Endothelial cell of umbilical vein (primary cell): ENCODE measurements at regions not wholly inside any gene's neighbourhood (a gene's known extent, or its start where the extent isn't known, plus 50 kb on each side); places are given as distances from the start of the nearest gene placed in this dataset.

ENCODE experiments used
- CTCF ChIP-seq, 2 donors: IDR thresholded peaks; 1 replicate in 1 of 2; 2 replicates in 1 of 2; pipeline ENCODE4 v1.5.1; 2011; ENCODE audit warnings: low read length in 2 of 2, mild to moderate bottlenecking in 2 of 2, moderate library complexity in 2 of 2, control low read depth in 1 of 2, inconsistent platforms in 1 of 2, low read depth in 1 of 2; ENCODE audit not compliant: insufficient read depth in 1 of 2; ENCODE audit errors: extremely low read depth in 1 of 2
- EZH2 ChIP-seq: IDR thresholded peaks from 2 replicates; pipeline ENCODE4 v1.6.1; 2012; ENCODE audit warnings: borderline replicate concordance, low read depth, mild to moderate bottlenecking, moderate library complexity, low read length, inconsistent platforms; ENCODE audit not compliant: severe bottlenecking
- FOS ChIP-seq: IDR thresholded peaks from 2 replicates; pipeline ENCODE4 v1.6.1; 2011; ENCODE audit warnings: mild to moderate bottlenecking, low read length, moderate library complexity, borderline replicate concordance; ENCODE audit not compliant: insufficient read depth
- GATA2 ChIP-seq: IDR thresholded peaks from 2 replicates; pipeline ENCODE4 v1.7.0; 2011; ENCODE audit warnings: low read depth, mild to moderate bottlenecking, moderate library complexity, mixed read lengths, low read length; ENCODE audit not compliant: insufficient read length, insufficient read depth
- JUN ChIP-seq: IDR thresholded peaks from 2 replicates; pipeline ENCODE4 v1.6.1; 2011; ENCODE audit warnings: borderline replicate concordance, low read depth; ENCODE audit not compliant: insufficient read length, insufficient read depth
- MAX ChIP-seq: IDR thresholded peaks from 2 replicates; pipeline ENCODE4 v1.6.1; 2011; ENCODE audit not compliant: insufficient read depth, insufficient read length
- MYC ChIP-seq: IDR thresholded peaks from one replicate; pipeline ENCODE4 v1.6.1; 2011; ENCODE audit warnings: mild to moderate bottlenecking, low read depth, low read length
- POLR2A ChIP-seq: IDR thresholded peaks from 2 replicates; pipeline ENCODE4 v1.6.1; 2012; ENCODE audit warnings: low read depth, mild to moderate bottlenecking, control low read depth, low read length
- POLR2AphosphoS5 ChIP-seq: IDR thresholded peaks from 2 replicates; pipeline ENCODE4 v1.6.1; 2012; ENCODE audit warnings: low read depth, mild to moderate bottlenecking, control low read depth, low read length, moderate library complexity; ENCODE audit not compliant: insufficient read depth

GRCh38 chr10:30688456-30688855 is 58.9 kb upstream of the LYZL2 start:
- TF ChIP-seq POLR2AphosphoS5 (no peak), CTCF (IDR thresholded peaks at IDR 0.05; ENCODE audit: extremely low read depth in 1 of 2, insufficient read depth in 1 of 2, low read depth in 1 of 2, low read length in 2 of 2) (no peak), EZH2 (no peak), POLR2A (no peak), MAX (no peak), MYC (no peak), GATA2 (no peak), JUN (no peak), FOS (no peak)
